ENCODE measurements at regions not wholly inside any gene's neighbourhood (a gene's known extent, or its start where the extent isn't known, plus 50 kb on each side); places are given as distances from the start of the nearest gene placed in this dataset.

- peaks cover 33% of the 10 kb centered on the region for H3K9me3 ChIP-seq (ENCODE audit: insufficient read depth, low read length)
These were observed 86.2 kb upstream of the SALL3 start for GRCh38 chr18:78893281-78894032.

GRCh38 chr18:78894033-78894305, 85.6 kb upstream of the SALL3 start:
- H3K36me3 ChIP-seq (ENCODE audit: insufficient read depth, insufficient read length, low read length): no peaks in the 10 kb centered on the region
- no peak for DNase-seq (ENCODE audit: low read depth, low spot score)
- H3K9me3 ChIP-seq (ENCODE audit: insufficient read depth, low read length): peaks cover 34% of the 10 kb centered on the region
- TF ChIP-seq YY1 (IDR thresholded peaks at IDR 0.05; ENCODE audit: insufficient read depth, insufficient read length) (no peak), SUZ12 (IDR thresholded peaks at IDR 0.05; ENCODE audit: extremely low read depth, insufficient read depth, insufficient read length) (no peak), ZNF274 (IDR thresholded peaks at IDR 0.05; ENCODE audit: low read depth, low read length) (no peak)
- H3K9ac ChIP-seq (ENCODE audit: insufficient read length, low read depth): no peak overlapping the region
- no peaks in the 10 kb centered on the region for H3K27me3 ChIP-seq (ENCODE audit: insufficient read depth, insufficient read length)
- H3K4me1 ChIP-seq (ENCODE audit: insufficient read depth, insufficient read length): no peaks in the 10 kb centered on the region
- no peak overlapping the region for H3K4me3 ChIP-seq (ENCODE audit: insufficient read length, low read depth)

More at GRCh38 chr18:78893281-78894032, 86.2 kb upstream of the SALL3 start:
- DNase-seq (ENCODE audit: low read depth, low spot score): no peak
- H3K4me3 ChIP-seq (ENCODE audit: insufficient read length, low read depth): no peak overlapping the region
- H3K27me3 ChIP-seq (ENCODE audit: insufficient read depth, insufficient read length): no peaks in the 10 kb centered on the region
- TF ChIP-seq YY1 (IDR thresholded peaks at IDR 0.05; ENCODE audit: insufficient read depth, insufficient read length): no peak
- no peak for TF ChIP-seq ZNF274 (IDR thresholded peaks at IDR 0.05; ENCODE audit: low read depth, low read length)
- no peak for TF ChIP-seq SUZ12 (IDR thresholded peaks at IDR 0.05; ENCODE audit: extremely low read depth, insufficient read depth, insufficient read length)
- H3K4me1 ChIP-seq (ENCODE audit: insufficient read depth, insufficient read length): no peaks in the 10 kb centered on the region
- no peak overlapping the region for H3K9ac ChIP-seq (ENCODE audit: insufficient read length, low read depth)
- H3K36me3 ChIP-seq (ENCODE audit: insufficient read depth, insufficient read length, low read length): no peaks in the 10 kb centered on the region

- no peaks in the 10 kb centered on the region for H3K4me1 ChIP-seq (ENCODE audit: insufficient read depth, insufficient read length)
- no peaks in the 10 kb centered on the region for H3K27me3 ChIP-seq (ENCODE audit: insufficient read depth, insufficient read length)
- TF ChIP-seq YY1 (IDR thresholded peaks at IDR 0.05; ENCODE audit: insufficient read depth, insufficient read length): no peak
- no peak for TF ChIP-seq ZNF274 (IDR thresholded peaks at IDR 0.05; ENCODE audit: low read depth, low read length)
- TF ChIP-seq SUZ12 (IDR thresholded peaks at IDR 0.05; ENCODE audit: extremely low read depth, insufficient read depth, insufficient read length): no peak
- peaks cover 24% of the 10 kb centered on the region for H3K9me3 ChIP-seq (ENCODE audit: insufficient read depth, low read length)
- DNase-seq (ENCODE audit: low read depth, low spot score): no peak
- H3K36me3 ChIP-seq (ENCODE audit: insufficient read depth, insufficient read length, low read length): no peaks in the 10 kb centered on the region
- H3K4me3 ChIP-seq (ENCODE audit: insufficient read length, low read depth): no peak overlapping the region
- H3K9ac ChIP-seq (ENCODE audit: insufficient read length, low read depth): no peak overlapping the region
These were observed 84.2 kb upstream of the SALL3 start for GRCh38 chr18:78895207-78896001.

GRCh38 chr18:78896111-78896905, 83.3 kb upstream of the SALL3 start:
- no peak for DNase-seq (ENCODE audit: low read depth, low spot score)
- TF ChIP-seq SUZ12 (IDR thresholded peaks at IDR 0.05; ENCODE audit: extremely low read depth, insufficient read depth, insufficient read length): no peak
- TF ChIP-seq YY1 (IDR thresholded peaks at IDR 0.05; ENCODE audit: insufficient read depth, insufficient read length): no peak
- no peak for TF ChIP-seq ZNF274 (IDR thresholded peaks at IDR 0.05; ENCODE audit: low read depth, low read length)

GRCh38 chr18:78898066-78898465, 81.6 kb upstream of the SALL3 start:
- no peak for DNase-seq (ENCODE audit: low read depth, low spot score)
- no peak for TF ChIP-seq SUZ12 (IDR thresholded peaks at IDR 0.05; ENCODE audit: extremely low read depth, insufficient read depth, insufficient read length)
- TF ChIP-seq ZNF274 (IDR thresholded peaks at IDR 0.05; ENCODE audit: low read depth, low read length): no peak
- no peak for TF ChIP-seq YY1 (IDR thresholded peaks at IDR 0.05; ENCODE audit: insufficient read depth, insufficient read length)
- Histone ChIP-seq H3K27me3 (ENCODE audit: insufficient read depth, insufficient read length) (no peaks in the 10 kb centered on the region), H3K36me3 (ENCODE audit: insufficient read depth, insufficient read length, low read length) (no peaks in the 10 kb centered on the region), H3K9me3 (ENCODE audit: insufficient read depth, low read length) (peaks cover 20% of the 10 kb centered on the region), H3K4me1 (ENCODE audit: insufficient read depth, insufficient read length) (no peaks in the 10 kb centered on the region), H3K4me3 (ENCODE audit: insufficient read length, low read depth) (no peak overlapping the region), H3K9ac (ENCODE audit: insufficient read length, low read depth) (no peak overlapping the region)

More at GRCh38 chr18:78896111-78896905, 83.3 kb upstream of the SALL3 start:
- no peak overlapping the region for H3K4me3 ChIP-seq (ENCODE audit: insufficient read length, low read depth)
- no peaks in the 10 kb centered on the region for H3K27me3 ChIP-seq (ENCODE audit: insufficient read depth, insufficient read length)
- H3K36me3 ChIP-seq (ENCODE audit: insufficient read depth, insufficient read length, low read length): no peaks in the 10 kb centered on the region
- H3K9ac ChIP-seq (ENCODE audit: insufficient read length, low read depth): no peak overlapping the region
- peaks cover 20% of the 10 kb centered on the region for H3K9me3 ChIP-seq (ENCODE audit: insufficient read depth, low read length)
- no peaks in the 10 kb centered on the region for H3K4me1 ChIP-seq (ENCODE audit: insufficient read depth, insufficient read length)

GRCh38 chr18:78898635-78899034, 81.0 kb upstream of the SALL3 start:
- Histone ChIP-seq H3K9ac (ENCODE audit: insufficient read length, low read depth) (no peak overlapping the region), H3K36me3 (ENCODE audit: insufficient read depth, insufficient read length, low read length) (no peaks in the 10 kb centered on the region), H3K27me3 (ENCODE audit: insufficient read depth, insufficient read length) (no peaks in the 10 kb centered on the region), H3K4me1 (ENCODE audit: insufficient read depth, insufficient read length) (no peaks in the 10 kb centered on the region), H3K4me3 (ENCODE audit: insufficient read length, low read depth) (no peak overlapping the region), H3K9me3 (ENCODE audit: insufficient read depth, low read length) (peaks cover 20% of the 10 kb centered on the region)
- no peak for DNase-seq (ENCODE audit: low read depth, low spot score)
- TF ChIP-seq YY1 (IDR thresholded peaks at IDR 0.05; ENCODE audit: insufficient read depth, insufficient read length) (no peak), SUZ12 (IDR thresholded peaks at IDR 0.05; ENCODE audit: extremely low read depth, insufficient read depth, insufficient read length) (no peak), ZNF274 (IDR thresholded peaks at IDR 0.05; ENCODE audit: low read depth, low read length) (no peak)
